Ammon's horn (tissue), 1 donor: ENCODE measurements at regions not wholly inside any gene's neighbourhood (a gene's known extent, or its start where the extent isn't known, plus 50 kb on each side); places are given as distances from the start of the nearest gene placed in this dataset.

Source experiments
- DNase-seq: peaks from one replicate; pipeline ENCODE4 v3.0.0-alpha.2; 2016; ENCODE audit warnings: low spot score

DNA sequence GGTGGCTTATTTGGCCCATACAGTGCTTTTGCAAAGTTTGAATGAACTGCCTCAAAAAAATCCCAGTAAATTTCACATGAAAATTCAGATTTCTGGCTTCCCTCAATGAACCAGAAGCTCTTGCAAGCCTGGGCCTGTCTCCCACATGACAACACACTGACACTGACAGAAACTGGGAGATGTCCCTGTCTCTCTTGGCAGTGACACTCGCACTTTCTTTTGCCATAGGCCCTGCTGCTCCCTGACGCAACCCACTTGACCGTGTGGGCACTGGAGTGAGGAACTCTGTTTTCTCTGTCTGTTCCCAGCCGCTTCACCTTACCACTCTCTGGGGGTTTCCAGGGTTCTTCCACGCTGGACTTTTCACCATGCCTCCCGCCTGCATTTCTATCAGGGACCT, 524.5 kb downstream of the SHQ1 start:
- no peak for DNase-seq

DNA sequence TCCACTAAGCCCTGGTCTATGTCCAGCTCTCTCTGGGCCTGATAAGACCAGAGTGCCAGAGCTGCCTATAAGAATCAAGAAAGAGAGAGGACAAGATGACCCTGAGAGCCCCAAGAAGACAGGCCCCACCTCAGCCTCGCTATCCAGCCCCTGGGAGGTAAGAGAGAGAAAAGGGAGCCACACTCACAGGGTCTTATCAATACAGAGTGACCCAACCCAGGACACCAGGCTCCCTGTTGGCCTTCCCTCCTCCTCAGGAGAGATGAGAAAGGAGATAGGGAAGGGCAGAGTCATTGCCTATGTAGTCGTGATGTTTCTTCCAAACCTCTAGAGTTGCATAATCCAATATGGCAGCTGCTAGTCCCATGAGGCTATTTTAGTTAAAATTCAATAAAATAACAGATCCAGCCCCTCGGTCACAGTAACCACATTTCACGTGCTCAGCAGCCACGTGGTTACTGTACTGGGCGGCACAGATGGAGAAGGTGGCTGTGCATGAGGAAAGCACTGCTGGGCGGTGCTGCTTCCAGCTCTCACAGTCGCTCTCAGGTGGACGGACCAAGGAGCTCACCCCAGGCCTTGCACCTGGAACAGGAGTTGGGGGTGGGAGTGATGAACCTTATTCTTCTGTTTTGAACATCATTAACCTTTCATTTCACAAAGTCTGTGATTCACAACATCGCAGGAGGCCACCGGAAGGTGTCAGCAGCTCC, 525.8 kb downstream of the SHQ1 start:
- no peak for DNase-seq

DNA sequence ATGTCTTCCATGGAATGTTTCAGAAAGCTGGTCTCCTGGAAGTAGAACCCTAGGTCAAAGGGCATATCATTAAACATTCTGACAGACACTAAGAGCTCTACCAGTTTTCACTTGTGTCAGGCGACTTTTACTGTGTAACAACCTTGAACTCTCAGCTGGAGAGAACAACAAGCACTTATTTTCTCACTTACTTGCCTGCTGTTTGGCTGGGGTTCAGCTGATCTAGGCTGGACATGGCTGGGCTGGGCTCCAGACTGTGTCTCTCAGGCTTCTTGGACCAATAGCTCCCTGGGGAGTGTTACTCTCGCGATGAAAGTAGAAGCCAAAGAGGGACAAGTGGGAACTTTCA, 527.3 kb downstream of the SHQ1 start:
- no peak for DNase-seq

DNA sequence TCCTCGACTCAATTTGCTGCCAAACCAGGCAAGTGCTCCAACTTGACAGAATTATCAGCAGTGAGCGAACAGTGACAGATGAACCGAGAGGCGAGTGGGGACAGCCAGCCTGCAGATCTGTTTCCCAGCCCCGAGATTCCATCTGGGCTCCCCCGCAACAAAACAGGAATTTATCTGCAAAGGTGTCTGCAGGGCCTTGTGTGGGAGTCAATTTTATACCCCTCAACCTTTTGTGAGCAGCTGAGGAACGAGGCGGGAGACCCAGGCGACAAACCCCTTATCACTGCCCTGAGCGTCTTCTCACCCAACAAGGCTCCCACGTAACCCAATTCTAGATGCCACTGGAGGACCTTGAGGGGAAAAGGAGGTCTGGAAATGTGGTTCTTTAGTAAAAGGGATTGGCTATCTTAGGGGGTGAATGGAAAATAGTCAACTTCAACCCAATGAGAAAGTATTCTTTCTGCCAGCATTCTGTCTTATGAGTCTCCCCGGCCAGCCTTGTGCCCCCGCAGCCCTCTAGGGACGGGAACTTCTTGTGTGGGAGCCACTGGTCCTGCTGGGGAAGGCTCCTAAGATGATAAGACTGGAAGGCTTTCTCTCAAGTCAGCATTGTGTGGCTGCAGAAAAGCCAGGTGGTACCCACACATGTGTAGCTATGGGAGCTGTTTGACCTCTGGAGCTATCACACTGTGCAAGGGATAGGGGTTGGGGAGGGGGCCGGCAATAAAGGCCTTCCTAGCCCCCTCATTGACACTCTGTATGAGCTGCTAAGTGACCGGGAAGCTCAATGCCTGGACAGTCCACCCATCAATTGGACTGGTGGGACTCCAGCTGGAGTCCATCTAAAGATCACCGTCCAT, 527.9 kb downstream of the SHQ1 start:
- DNase-seq, result peak; percentile 54

DNA sequence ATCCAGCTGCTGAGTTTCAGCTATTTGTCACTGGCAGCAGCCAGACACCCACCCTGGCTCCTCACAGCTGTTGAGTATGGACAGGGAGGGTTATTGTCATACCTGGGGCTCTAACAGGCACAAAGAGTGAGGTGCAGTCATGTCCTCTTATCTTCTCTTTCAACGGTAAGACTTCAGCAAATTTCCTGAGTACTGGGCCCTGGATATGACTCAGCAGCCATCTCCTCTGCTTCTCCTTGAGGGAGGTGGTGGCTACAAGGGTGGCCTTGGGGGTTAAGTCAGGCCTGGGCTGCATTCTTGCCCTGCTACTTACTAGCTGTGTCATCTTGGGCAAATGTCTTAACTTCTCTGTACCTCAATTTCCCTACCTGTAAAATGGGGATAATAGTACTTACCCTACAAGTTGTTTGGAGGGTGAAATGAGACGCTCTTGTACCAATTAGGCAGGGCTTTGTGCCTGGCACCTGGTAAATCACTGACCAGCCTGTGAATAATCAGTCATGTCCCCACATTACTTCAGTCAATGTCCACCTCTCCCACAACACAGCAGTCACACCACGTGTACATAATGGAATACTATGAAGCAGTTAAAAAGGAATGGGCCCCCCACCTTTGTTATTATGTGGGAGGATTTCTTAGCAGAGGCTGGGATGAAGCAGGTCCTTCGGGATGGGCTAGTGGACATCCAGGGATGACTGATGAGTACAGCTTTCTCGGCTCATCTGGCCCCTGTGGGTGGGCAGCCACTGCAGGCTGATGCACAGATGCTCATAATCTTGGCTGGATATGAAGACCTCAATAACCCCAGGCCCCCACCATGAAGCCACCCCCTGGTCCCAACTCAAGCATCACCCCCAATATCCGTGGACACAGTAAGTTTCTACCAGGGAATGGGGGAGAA, 528.8 kb downstream of the SHQ1 start:
- DNase-seq, result no peak

DNA sequence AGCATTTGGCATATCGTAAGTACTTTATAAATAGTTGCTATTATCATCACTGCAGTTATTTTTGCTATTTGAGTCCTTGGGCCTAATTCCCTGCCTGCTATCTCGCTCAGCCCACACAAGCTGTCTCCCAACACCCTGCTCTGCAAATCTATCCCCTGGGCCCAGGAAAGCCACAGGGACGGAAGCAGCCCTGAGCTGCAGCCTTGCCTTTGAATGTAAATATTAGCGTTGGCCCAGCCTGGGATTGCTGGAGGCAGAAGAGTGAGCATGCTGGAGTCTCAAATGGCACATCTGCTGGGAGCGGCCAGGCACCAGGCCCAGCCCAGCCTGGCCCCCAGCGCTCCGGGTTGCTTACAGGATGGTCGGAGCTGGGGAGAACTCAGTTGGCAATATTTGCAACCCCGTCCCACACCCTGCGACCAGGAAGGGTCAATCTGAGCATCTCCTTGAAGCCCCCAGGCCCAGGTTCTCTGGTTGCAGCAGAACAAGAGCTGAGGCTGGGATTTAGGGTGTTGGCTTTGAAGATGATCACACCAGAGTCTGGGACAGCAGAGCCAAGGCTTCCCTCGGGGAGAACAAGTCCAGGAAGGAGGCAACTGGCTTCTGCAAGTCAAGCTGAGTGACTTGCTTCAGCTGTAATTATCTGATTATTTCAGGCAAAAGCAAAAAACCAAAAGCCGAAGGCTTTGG, 529.6 kb downstream of the SHQ1 start:
- no peak for DNase-seq

DNA sequence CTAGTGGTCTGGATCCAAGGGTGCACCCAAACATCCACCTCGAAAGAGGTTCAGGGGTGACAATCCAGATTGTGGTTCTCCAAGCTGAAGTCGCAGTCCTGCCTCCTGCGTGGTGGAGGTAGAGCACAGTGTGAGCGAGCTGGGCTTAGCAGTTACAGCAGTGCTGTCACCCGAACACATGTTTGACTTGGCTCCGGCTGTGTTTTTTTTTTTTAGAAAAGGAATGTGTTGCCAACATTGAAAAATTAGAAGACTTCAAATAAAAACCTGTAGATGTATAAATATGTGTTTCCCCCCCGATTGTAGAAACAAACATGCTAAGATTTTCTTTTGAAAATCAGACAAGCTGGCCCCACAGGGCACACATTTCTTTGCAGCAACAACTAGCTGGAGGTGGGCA, 530.8 kb downstream of the SHQ1 start:
- no peak for DNase-seq

DNA sequence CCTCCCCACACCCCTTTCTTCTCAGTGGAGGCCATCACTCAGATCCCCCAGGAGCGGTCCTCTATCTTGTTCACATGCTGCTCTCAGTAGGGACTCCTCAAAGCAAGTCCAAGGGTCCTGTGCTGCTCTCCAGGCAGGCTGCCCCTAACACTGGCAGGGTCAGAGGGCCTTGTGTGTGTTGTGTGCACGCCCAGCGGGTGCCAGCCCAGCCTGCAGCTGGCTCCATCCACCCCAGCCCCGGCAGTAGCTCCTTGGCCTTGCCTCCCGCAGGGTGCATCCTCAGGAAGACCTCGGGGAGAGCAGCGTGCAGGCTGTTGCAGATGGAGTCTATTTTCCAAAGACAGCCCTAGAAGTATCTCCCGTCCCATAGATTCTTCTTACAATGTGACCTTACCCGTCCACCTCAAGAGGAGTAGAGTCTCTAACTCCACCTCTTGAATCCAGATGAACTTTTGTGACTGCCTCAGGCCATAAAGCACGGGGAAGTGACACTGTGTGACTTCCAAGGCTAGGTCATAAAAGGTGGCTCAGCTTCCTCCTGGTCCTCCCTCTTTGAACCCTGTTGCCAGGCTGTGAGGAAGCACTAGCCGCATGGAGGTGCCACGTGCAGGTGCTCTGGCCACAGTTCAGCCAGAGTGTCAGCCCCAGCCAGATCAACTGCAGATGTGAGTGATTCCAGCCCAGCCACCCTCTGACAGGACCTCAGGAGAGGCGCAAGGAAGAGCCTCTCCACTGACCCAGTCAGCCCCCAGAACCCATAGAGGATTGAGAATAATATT, 531.6 kb downstream of the SHQ1 start:
- DNase-seq, result no peak

DNA sequence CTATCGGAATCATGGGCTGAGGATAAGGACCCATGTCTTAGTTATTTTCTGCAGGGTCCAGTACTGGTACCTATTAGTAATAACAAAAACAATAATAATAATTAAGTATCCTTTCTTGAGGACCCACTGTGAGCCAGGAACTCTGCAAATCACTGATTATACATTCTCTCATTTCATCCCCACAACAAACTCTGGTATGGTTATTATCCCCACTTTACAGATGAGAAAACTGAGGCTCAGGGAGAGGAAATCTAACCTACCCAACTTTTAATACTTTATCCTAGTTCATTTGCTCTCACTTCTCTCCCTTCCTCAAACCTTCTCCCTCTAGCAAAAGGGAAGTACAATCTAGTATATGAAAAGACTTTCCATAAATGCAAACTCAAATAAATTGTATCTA, 528.4 kb upstream of the PROK2 start:
- no peak for DNase-seq

DNA sequence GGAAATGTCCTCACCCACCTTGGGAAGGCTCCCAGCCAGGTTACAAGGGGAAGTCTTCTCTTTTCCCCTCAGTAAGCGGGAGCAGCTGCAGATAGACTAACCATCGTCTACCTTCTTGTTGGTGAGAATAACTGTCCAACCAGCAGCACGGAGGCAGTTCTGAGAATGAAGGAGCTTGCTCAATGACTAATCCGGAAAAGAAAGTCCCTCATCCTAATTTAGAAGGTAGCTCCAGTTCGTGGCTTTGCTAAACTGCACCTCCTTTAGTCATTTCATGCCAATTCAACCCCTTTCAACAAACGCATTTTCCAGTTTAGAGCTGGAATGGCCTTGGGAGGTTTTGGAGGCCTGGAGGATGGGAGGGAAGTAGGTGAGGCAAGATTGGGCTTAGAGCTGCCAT, 527.4 kb upstream of the PROK2 start:
- DNase-seq, result no peak

DNA sequence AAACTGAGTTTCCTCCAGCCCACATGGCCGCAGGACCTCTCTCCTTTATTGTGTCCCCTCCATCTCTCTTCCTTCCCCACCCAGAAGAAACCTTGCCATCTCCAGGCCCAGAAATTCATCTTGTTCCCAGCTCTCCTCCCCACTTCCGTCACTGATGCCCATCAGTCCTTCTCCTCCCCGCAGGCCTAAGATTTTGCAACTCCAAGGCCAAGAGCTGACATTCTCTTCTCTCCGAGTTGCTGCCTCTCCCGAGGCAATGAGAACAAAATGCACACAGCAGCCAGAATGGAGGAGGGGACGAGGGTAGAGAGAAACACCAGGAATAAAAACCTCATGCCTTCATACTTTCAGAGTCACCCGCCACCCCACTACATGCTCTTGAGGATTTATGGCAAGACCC, 526.5 kb upstream of the PROK2 start:
- DNase-seq, result no peak

DNA sequence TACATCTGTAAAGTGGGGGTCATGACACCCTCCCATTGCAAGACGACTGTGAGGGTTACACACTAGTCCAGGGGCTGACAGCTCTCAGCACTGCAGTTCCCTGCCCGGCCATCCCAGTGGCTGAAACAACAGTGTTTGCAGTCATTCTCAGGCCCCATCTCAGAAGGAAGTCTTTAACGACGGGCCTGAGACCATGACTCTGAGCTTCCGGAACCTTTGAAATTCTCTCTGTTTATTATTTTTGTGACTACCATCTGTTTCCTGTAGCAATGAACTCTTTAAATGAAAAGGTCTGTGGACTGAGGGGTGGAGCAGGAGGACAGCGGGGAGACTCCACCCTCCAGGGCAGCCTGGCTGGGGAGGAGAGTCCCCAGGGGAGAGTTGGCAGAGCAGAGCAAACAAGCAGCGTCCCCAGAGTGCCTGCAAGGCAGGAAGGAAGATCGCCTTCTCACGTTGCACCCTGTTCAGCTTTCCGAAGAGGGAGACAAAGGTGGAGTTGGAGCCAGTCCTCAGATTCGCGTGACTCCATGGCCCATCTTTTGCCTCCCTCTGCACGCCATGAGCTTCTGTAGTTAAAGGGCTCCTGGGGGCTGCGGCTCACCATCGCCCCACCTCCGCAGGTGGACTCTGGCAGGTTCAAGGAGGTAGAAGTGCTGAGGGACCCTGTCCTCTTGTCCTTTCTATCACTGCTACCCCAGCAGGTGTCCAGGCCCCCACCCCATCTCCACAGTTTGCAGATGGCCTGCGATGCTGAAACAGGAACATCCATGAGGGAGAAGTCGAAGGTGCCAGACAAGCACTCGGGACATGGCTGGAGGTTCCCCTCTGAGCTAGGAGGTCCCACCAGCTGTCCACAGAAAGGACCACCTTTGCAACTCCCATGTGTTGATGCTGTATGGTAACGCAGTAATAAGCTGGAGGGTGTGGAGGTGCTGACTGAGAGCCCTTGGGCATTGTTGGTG, 525.8 kb upstream of the PROK2 start:
- DNase-seq, result no peak

DNA sequence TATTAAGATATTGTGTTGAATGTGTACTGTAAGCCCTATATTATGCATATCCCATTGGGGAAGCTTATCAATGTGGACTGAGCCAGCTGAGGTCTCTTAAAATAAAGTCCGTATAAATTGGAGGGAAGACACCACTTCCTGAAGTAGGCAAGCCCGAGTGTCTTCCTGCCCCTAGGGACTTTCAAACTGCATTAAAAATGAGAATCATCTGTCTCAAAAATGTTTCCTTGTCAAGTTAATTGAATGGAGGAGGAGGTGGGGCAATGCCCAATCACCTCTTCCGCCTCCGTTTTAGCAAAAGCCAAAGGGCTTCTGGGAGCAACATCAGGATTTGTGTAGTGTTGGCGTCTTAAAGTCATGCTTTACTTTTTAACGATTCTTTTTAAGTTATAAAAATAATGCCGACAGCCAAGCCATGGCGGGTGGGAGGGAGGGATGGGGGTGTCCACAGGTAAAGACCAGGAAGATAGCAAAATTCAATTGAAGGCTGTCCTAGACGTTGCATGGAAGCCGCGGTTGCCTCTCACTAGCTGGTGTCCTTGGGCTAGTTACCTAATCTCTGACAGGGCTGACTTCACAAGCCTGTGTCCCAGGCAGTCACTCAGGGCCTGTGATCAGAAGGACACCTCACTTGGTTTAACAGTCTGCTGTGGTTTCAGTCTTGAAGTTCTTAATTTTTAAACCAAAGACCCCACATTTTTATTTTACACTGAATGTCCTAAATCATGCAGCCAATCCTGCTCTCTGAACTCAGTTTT, 524.9 kb upstream of the PROK2 start:
- no peak for DNase-seq

DNA sequence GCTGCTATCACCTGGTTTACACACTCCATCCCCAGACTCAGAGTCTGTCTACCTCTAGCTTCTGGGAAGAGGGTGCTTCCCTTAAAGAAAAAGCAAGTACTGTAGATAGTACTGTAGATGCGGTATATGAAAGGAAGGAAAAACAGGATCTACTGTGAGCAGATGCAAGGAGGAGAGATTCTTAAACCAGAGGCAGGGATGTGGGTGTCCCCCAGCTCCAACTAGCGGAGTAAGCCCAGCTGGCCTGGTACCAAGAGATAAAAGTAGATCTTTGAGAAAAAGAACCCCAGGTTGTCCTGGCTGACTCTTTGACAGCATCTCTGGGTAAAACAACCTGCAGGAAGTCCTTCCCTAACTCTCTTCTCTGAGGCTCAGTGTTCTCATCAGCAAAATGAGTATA, 523.7 kb upstream of the PROK2 start:
- no peak for DNase-seq

DNA sequence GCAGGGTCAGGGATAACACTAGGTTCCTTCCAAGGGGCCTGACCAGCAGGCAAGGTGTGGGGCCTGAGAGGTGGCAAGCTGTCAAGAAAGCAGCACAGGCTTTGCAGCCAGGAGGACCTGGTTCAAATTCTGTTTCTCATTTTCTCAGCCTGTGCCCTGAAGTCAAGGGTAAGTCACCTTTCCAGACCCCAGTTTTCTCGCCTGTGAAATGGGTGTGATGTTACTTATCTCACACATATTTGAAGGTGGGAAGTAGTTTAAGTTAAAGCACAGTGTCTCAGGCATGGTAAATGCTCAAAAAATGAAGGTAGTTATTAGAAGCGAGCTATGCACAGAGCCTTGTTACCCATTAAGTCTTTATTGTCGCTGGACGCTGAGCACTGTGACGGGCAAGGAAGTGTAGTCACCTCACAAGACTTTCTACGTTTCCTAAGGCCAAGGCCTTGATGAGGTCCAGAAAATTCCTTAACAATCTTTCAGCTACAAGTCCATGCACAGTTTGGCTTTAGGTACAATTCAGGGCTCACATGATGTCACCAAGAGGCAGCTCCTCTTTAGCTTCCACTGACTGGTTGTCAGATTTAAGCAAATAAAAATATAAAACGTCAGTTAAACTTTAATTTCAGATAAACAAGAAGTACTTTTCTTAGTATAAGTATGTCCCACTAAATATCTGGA, 522.6 kb upstream of the PROK2 start:
- no peak for DNase-seq

DNA sequence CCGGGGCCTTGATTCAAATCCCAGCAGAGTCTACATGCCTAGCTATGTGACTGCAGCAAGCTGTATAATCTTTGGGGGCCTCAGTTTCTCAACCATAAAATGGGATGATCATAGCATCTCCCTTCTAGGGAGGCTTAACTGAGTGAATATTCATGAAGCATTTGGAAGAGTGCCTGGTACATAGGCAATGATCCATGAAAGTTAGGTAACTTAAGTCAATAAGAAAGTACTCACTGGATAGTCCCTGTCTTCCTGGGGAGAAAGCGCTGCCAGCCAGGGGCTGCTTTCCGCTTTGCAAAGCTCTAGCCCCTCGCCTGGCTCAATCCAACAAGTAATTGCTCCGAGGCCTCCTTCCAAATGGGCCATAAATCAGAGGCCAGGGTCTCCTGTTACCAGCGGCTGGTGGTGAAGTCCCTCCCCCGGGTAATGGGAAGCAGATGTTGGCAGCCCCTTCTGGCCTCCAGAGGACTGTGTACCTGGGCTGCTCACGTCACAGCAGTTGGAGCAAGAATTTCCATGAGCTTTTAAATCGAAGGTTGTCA, 521.9 kb upstream of the PROK2 start:
- no peak for DNase-seq

DNA sequence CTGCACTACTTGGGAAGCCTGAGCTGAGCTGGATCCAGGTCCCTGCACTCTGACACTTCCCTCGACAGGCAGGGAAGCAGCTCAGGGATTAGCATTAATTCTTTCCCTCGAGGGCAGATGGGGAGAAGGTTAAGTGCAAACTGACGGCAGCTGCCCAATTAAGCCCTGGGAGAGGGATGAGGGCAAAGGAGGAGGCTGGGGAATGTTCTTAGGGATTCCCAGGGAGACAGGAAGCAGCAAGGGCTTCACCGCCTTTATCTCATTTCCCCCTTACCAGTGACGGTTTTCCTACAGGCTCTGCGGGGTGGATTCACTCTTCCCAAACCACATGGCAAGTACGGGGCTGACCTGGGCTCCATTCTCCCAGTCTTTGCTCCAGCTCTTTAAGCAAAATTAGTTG, 519.0 kb upstream of the PROK2 start:
- no peak for DNase-seq

DNA sequence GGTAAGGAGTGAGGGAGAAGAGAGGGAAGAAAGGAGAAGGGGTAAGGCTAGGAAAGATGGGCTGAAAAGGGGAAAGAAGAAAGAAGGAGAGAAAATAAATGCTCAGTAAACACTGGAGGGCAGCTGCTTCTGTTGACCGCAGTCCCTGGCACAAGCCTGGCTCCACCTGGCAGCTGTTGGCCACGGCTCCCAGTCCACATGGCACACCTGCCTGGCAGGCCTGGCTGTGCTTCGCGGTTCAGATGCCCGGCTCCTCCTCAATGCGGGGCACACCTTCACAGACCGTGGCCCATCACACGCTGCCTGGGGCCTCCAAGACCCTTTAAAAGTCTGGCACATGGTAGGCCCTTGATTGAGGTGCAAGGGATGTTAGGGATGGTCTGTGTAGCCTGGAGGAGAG, 516.8 kb upstream of the PROK2 start:
- DNase-seq, result no peak

DNA sequence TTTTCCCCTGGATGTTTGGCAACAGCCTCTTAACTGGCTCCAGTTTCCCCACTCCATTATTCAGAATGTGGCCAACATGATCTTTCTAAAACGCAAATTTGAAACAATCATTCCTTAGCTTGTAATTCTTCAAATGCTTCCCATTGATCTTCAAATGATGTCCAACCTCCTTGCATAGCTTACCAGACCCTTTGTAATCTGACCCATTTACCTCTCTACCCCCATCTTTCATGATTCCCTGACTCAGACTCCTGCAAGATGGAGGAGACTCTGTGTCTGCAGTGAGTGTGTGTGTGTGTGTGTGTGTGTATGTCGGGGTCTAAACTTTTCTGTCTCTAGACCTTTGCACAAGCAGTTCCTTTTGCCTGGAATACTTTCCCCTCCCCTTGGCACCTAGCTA, 515.7 kb upstream of the PROK2 start:
- no peak for DNase-seq
